ENCODE measurements at regions not wholly inside any gene's neighbourhood (a gene's known extent, or its start where the extent isn't known, plus 50 kb on each side); places are given as distances from the start of the nearest gene placed in this dataset.

DNA sequence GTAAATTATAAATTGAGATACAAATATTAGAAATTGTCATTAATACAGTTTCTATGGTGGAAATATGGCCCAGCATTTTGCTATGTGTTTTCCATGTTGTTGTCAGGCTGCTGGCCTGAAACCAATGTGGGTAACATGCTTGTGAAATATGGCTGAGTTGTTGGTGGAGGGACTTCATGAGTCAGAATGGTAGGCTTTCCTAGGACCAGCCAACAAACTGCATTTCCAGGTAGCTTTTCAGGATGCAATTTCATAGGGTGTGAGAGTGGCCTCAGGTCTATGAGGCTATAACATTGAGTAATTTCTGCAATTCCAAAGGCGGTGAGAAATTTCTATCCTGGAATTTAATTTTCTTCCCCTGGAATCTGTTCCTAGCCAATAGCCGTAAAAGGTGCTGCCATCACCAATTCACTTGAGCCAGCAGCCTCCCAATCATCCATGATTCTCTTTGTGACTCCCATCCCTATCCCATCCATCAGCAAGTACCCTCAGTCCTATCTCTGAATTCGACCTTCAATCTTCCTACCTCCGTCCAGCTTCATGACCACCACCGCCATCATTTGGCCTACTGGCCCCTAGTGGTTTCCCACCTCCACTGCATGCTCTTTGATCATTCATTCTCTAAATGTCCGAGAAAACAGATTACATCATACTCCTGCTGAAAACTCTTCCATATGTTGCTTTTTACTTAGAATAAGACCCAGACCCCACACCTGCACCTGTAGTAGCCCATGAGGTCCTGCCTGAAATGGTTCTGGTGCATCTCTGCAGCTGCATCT, 276.6 kb upstream of the CFAP20DC start:
- no peak for DNase-seq

DNA sequence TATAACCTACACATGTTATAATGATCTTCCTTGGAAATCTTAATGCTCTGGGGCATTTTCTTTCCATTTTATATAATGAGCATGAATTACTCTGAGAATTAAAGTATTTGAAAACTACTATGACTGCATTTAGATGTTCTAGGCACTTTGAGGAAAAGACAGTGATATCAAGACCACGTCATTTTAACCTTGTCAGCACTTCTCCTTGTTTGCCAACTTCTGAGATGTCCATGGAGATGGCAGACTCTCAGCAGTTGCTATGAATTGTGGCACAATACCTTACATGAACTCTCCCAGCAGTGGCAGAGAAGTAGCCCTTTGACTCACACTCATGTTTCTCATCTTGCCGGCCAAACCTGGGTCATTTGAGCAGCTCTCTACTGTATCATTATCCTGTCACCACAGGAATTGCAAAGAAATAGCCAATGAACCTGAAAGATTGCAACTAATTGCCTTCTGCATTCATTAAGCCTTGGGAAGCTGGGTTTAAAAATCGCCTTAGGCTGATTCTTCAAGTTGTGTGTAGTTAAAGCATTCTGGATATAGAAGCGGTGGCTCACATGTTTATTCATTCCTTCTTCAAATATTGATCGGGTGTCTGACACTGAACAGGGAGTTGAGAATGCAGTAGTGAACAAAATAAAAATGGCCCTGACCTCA, 272.2 kb upstream of the CFAP20DC start:
- no peak for DNase-seq

DNA sequence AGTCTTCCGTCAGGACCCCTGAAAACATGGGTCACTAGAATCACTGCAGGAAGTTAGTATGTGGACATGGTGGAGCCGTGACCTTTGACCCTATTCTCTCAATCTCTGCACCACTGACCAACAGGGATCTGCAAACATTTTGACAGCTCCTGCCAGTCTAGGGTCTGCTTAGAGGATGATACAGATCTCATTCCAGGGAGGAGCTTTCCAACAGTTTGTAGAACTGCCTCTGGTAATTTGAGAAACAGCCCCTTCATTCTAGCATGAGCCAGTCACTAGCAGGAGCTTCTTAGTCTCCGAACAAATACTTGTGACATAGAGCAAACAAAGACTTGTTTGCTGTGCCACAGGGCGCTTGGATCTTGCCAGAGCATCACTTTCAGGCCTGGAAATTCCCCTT, 270.3 kb upstream of the CFAP20DC start:
- no peak for DNase-seq

DNA sequence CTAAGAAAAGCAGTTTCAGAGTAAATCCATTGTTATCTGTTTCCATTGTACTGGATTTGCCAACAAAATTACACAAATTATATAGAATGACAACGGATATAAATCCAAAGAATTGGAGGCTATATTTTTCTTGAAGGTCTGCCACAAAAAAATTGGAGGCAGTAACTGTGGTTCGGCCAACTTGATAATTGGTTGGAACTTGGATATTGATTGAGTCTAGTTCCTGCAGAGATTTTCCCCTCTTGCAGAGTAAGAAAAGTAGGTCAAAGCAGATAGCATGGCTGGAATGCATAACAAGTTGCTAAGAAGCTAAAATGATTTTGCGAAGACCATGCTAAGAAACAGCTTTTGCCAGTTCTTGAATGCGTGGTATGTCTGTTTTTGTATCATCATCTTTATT, 269.6 kb upstream of the CFAP20DC start:
- no peak for DNase-seq

DNA sequence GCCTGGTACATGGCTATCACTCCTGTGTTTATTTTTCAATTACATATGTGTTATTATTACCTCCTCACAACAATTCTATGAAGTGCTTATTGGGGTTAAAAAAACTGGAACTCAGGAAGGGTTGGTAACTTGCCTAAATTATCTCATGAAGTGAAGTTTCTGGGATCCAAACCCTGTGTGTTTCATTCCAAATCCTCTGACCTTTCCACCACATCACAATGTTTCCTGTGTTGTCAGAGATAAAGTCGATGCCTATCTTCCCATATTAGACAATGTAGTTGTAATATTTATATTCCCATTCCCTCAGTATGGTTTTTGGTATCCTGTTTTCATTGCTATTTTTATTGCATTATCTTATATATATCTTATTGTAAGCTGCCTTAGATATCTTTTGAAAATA, 269.1 kb upstream of the CFAP20DC start:
- DNase-seq = no peak

DNA sequence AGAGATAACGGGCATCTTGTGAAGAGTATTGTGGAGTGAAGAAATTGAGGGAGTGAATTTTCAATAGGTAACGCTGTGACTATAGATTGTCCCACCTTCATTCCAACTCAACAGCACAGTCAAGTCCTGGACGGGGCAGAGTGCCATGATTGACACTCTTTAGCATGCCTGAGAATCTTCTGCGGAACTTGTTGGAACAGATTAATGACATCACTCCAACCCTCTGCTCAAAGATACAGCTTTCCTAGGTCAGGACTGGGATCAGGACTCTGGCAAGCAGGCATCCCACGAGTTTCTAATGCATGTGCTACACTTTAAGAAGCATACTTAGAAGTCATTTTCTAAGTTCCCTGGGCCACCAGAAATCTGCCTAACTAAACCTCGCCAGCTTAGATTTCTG, 267.6 kb upstream of the CFAP20DC start:
- no peak for DNase-seq

DNA sequence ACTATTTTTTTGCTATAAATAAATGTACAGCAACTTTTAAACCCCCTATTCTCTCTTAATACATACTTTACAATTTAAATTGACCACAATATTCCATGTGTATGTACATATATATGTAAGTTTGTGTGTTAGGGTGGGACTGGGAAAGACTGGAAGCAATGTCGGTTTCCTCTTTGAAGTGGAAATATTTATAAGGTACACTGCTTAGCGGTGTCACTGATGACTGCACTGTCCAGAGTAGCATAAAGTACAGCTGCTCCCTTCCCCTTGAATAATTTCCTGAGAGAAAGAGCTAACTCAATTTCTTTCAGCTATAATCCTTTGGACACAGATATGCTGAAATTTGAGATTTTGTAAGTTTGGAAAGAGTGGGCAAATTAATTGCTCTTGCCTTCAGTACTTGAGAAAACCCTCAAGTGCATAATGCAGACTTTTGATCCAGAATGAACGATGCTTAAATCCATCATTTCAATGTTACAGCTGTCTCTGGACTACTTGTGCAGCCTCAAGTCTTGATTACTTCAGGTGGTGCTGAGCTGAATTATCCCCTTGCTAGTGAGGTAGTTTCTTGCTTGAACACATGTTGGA, 267.0 kb upstream of the CFAP20DC start:
- no peak for DNase-seq

DNA sequence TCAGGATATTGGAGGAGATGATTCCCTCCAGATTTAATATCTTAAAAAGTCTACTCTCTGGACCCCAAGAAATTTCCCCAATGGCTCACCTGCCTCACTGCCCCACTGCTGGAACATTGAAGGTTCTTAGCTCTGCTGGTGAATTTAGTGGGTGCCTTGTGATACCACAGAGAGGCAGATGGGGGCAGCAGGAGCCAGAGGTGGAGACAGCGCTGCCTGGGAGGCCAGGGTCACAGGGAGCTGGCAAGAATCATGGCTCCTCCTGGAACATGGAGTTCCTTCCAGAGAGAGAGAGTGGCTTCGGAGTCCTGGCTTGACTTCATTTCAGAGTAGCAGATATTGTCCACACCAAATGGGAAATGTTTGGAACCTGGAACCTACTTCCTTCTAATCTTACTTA, 263.5 kb upstream of the CFAP20DC start:
- peak; percentile 16 for DNase-seq

DNA sequence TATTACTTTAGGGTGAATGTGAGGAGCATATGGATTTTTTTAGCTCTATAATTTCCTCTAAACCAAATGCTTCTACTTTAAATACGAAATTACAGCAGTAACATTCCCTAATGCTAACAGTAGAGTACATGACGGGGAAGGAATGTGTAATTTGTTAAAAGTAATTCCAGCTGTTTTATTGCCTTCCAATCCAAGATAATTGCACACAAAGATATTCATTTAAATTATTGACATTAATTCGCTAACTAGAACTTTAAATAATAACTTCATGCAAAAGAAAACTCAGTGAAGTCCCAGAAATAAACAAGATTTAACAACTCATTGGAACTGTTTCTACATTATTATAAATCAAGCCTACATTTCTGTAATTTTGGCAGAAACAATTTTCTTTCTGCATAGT, 261.4 kb upstream of the CFAP20DC start:
- DNase-seq = no peak

DNA sequence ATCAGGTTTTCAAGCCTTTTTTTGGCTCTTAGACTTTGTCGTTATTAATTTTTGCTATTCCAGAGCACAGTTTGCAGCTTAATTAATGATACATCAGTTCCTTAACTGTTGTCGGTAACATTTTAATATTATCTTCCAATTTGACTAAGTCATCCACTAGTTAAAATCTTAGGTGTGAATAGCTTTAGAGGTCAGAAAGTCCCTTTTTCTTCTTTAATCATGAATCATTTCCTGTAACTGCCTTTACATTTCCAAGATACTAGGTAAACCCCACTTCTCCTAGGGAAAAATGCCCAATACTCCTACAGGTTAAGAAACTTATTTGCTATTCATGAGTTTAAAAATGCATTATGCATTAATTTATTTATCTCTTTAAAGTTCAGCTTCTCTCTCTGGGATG, 260.9 kb upstream of the CFAP20DC start:
- DNase-seq = no peak

DNA sequence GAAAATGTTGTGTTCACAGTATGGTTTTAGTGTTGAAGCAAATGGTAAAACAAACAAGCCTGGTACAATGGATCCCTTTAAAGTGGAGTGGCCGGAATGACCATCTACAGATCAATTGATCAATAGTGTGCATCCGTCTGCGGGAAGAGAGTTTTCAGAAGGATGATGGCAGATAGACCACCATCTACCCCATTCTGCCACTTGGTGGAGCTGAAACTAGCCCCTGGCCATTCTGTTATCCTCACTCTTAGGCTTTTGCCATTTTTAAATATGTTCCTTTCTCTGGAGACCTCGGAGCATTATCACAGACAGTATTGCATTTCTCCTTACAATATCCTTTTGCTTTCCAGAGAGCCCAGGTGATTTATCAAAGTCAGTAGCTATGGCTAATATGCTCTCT, 258.9 kb upstream of the CFAP20DC start:
- no peak for DNase-seq

DNA sequence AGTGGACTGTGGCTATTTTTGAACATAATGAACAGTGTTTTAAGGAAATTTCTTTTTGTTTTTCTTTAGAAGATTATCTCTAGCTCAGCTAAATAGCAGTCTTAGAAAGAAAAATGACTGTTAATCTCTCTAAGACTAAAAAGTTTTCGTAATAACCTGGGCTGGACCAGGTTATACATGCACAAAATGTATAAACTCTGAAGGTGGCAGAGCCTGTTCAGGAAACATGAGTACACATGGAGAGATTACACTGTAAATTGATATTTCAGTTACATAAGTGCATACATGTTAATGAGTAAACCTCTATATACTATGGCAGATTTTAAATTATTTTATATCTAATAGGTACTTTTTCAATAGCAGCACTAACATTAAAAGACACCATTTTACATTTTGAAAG, 258.2 kb upstream of the CFAP20DC start:
- no peak for DNase-seq

DNA sequence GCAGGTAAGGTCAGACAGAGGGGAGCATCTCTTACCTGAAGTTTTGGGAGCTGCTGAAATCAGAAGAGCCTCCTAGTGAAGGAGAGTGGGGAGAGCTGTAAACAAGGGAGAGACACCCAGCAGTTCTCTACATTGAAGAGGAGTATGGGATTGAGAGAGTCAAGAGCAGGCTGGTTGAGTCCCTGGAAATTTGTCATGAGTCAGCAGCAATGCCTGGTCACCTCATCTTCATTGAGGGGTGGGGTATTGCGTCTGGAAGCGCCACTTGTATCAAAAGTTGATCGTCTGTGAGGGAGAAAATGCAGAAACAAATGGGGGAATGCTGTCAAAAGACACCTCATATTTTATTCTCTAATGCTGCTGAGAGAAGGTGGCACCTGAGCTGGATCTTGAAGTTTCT, 256.6 kb upstream of the CFAP20DC start:
- no peak for DNase-seq

DNA sequence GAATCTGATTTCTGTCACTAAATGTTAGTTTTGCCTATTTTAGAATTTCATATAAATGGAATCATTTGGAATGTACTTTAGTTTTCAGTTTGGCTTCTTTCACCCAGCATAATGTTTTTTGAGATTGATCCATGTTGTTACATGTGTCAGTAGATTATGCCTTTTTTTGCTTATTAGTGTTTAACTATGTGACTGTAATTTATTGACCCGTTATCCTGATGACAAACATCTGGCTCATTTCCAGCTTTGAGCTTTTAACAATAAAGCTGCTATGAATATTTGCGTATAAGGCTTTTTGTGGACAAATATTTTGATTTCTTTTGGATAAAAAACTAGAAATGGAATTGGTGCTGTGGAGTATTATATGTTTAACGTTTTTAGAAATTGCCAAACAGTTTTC, 254.5 kb upstream of the CFAP20DC start:
- DNase-seq = no peak

DNA sequence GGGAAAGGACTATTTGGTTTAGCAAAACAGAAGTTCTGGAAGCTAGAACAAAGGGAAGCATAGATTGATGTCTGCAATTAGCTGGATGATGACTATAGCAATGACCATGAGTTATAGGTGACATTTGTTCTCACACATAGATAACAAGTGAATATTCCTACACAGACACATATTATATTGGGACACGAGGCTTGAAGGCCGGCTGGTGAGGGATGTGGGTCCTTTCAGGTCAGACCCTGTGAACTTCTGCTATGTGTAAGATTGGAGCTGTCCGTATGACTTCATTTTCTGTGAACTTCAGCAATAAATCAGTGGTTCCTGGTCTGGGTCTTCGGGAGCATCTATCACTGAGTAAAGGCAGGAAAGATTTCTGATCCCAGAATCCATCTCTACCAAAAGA, 253.6 kb upstream of the CFAP20DC start:
- DNase-seq = no peak

DNA sequence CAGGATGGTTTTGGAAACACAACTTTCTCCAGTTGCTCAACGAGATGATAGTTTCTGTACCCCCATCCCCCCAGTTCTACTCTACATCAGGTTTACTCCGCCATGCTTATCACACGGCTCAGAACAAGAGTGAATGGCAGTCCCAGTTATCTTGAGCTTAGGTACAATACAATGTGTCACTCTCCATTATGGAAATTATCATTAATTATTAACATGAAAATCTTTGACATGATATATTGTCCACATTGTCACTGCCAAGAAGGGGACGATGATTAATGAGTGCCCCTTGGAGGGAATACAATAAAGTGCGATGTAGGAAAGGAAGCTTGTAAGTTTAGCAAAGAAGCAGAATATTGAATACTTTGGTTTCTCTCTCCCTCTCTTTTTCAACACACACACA, 252.6 kb upstream of the CFAP20DC start:
- no peak for DNase-seq

DNA sequence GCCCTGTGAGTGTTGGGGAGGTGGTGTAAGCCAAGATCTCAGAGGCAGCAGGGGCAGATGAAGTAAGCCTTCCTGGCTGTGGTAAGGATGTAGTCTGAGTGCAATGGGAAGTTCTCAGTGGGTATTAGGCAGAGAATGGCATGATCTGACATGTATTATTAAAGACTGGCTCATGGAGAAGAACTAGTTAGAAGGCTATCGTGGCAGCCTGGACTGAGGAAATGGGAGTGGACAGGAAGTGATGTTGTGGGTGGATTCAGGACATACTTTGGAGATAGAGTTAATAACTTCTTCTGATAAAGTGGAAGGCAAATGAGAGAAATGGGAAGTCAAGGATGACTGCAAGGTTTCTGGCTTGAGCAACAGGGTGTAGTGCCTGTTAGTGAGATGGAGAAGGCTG, 250.9 kb upstream of the CFAP20DC start:
- no peak for DNase-seq

DNA sequence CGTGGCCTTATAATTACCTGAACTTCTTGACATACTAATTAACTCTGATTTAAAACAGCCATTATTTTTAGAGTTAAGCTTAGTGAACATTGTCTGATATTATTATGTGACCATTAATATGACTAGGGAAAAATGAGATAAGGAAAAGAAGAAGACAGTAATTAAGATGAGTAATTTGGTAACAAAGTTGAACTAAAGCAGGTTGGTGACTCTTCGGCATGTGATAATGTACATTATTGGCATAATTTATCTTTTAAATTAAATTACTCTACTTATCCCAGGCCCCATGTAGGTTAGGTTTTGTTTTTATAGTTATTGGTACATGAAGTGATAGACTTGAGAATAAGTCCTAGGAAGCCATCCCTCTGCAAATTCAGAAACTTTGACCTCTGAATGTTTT, 249.7 kb upstream of the CFAP20DC start:
- no peak for DNase-seq

DNA sequence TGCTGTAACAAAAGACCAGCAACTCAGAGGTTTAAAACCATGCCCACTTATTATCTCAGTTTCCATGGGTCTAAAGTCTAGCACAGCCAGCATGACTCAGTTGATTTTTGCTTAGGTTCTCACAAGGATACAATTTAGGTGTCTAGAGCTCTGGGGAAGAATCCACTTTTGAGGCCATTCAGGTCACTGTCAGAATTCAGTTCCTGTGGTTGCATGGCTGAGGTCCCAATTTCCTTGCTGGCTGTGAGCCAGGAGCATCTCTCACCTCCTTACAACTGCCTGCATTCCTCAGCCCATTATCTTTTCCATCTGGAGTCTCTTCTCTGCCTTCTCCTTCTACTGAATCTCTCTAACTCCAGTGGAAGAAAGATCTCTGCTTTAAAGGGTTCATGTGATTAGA, 240.5 kb upstream of the CFAP20DC start:
- DNase-seq = no peak

DNA sequence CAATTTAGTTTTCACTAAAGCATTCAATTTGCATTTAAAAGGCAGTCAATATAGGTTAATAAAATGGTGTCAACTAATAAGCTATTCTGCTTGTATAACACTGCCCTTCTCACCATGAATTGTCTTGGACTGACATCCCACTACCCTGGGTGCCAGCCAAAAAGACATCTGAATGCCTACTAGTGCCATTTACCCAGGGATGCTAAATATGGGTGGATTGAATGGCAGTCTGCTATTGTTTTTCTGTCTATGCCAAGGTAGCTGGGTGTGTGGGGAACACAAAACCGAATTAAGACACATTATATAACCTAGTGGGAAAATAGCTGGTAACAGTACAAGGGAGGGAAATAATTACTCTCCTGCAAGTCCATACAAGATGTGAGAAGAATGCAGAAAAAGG, 240.0 kb upstream of the CFAP20DC start:
- no peak for DNase-seq

DNA sequence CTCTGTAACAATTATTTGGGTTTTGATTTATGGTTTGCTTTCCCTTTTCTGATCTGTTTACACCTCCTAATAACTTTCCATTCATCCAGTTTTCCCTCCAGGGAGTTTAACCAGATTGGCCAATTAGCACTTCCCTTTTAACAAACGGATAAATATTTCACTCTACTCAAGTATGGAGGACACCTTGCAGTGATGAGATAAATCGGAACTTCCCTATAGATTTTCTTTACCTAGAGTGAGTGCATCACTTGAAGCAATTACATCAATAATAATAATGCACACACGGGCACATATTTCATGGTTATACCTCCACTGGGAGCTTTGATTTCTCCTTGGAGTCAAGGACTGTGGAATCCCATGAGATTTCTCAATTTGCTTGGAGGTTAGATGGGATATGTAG, 239.1 kb upstream of the CFAP20DC start:
- no peak for DNase-seq

DNA sequence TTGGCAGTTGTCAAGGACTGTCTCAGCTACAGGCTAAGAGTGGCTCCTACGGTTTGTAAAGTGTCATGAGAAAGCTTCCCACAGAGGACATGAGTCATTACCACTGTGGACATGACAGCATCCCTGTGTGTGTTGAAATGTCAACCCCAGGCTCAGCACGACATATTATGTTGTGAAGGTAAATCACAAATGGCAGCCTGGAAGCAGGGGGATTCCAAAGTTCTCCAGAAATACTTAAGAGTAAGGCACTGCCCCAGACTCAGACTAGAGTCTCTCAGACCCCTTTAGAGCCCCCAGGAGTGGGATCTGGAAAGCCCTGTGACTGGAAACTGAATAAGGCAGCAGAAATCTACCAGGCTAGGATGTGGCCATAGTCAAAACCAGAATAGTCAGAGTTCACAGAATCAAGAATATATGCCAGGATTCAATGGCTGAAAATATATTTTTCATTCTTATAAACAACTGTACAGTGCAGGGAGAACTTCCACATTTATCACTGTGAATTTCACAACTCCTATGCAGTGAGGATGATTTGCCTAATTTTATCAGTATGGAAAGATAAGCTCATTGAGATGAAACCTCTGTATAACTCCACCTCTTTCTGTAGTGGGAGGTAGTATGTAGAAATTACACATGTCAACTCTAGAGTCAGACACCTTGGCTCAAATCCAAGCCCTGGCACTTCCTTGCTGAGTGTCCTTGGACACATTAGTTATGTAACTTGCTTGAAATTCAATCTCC, 237.1 kb upstream of the CFAP20DC start:
- no peak for DNase-seq

DNA sequence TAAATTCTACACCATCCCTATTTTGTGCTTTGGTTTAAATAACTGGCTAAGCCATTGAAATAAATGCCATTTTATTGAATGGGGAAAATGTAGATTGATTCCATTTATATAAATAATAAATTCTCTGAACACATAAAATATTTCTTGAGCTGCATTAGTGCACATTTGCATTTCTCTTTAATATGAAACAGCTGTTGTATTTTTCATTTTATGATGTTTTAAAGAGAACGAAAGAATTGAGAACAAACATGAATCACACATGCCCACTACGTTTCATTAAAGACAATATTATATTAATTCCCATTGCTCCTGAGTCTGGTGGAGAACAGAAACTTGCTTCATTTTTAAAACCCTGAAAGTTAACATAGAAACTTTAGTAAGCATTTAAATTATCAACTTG, 235.7 kb upstream of the CFAP20DC start:
- no peak for DNase-seq

DNA sequence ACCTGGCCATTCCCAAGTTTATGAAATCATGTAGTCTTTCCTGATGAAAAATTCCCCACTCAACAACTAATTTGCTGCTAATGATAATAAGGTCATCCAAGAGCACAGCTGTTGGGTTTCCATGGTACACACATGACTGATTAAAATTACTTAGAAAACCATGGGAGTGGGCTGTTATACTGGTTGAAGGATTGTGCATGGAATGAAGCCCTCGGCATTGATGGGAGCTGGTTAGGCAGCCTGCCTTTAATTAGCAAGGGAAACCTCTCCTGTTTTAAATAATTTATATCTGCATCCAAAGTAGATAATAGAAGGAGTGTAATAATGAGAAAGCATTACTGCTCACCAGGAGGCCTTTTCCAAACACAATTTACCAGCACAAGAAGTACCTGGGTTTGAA, 235.1 kb upstream of the CFAP20DC start:
- no peak for DNase-seq
